C4-2B (cell line): ENCODE measurements at regions not wholly inside any gene's neighbourhood (a gene's known extent, or its start where the extent isn't known, plus 50 kb on each side); places are given as distances from the start of the nearest gene placed in this dataset.

Experiments
- CTCF ChIP-seq: fragments of 450-650 bp; conservative IDR thresholded peaks from 2 replicates; pipeline ENCODE4 v1.5.1; 2017; ENCODE audit warnings: mild to moderate bottlenecking
- ZFX ChIP-seq: fragments of 450-650 bp; IDR thresholded peaks from 2 replicates; pipeline ENCODE4 v1.6.1; 2017

DNA sequence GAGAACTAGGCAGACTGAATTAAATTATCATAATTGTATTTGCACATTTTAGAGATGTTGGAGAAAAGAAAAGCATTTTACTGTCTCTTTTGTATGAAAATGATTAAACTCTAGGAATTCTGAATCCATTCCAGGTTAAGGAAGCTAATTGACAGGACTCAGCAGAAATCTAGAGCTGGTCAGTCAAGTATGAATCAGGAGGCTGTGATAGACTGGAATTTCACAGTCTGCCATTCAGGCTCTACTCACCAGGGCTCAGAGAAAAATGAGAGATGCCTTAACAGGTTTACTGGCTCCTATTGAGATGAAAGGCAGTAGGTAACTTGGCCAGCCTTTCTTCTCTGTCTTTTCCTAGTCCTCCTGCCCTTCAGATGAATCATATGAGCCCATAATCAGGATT is 693.9 kb upstream of the CHORDC1 start:
- TF ChIP-seq CTCF (no peak), ZFX (no peak)
